DOHH2 (cell line): ENCODE measurements at regions not wholly inside any gene's neighbourhood (a gene's known extent, or its start where the extent isn't known, plus 50 kb on each side); places are given as distances from the start of the nearest gene placed in this dataset.

Experiments used
- EZH2phosphoT487 ChIP-seq: fragments of 200-600 bp; sonication (generic); IDR thresholded peaks from 2 replicates; pipeline ENCODE4 v1.6.1; 2017; ENCODE audit warnings: borderline replicate concordance, mild to moderate bottlenecking, antibody characterized with exemption, low read length, moderate library complexity, mixed read lengths
- TF ChIP-seq, protein P1 (sequence below): fragments of 200-600 bp; sonication (generic); IDR thresholded peaks from one replicate; pipeline ENCODE4 v1.5.1; 2014; ENCODE audit warnings: antibody characterized with exemption, mild to moderate bottlenecking, low read depth, low read length; ENCODE audit not compliant: poor library complexity, severe bottlenecking

DNA sequence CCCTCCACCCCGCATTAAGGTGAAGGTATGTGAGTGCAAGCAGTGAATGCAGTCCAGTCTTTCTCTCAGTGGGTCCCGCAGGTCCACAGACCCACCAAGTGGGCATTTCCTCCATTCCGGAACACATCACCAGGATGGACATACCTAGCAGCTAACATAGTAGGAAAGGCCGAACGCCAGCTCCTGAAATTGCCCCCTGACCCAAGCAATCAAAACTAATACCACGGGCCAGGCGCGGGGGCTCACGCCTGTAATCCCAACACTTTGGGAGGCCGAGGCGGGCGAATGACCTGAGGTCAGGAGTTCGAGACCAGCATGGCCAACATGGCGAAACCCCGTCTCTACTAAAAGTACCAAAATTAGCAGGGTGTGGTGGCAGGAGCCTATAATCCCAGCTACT, 71.7 kb upstream of the VSTM2B start:
- TF ChIP-seq, protein P1, sequence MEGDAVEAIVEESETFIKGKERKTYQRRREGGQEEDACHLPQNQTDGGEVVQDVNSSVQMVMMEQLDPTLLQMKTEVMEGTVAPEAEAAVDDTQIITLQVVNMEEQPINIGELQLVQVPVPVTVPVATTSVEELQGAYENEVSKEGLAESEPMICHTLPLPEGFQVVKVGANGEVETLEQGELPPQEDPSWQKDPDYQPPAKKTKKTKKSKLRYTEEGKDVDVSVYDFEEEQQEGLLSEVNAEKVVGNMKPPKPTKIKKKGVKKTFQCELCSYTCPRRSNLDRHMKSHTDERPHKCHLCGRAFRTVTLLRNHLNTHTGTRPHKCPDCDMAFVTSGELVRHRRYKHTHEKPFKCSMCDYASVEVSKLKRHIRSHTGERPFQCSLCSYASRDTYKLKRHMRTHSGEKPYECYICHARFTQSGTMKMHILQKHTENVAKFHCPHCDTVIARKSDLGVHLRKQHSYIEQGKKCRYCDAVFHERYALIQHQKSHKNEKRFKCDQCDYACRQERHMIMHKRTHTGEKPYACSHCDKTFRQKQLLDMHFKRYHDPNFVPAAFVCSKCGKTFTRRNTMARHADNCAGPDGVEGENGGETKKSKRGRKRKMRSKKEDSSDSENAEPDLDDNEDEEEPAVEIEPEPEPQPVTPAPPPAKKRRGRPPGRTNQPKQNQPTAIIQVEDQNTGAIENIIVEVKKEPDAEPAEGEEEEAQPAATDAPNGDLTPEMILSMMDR = no peak
- TF ChIP-seq EZH2phosphoT487 = no peak
